ENCODE measurements at regions not wholly inside any gene's neighbourhood (a gene's known extent, or its start where the extent isn't known, plus 50 kb on each side); places are given as distances from the start of the nearest gene placed in this dataset.

DNA sequence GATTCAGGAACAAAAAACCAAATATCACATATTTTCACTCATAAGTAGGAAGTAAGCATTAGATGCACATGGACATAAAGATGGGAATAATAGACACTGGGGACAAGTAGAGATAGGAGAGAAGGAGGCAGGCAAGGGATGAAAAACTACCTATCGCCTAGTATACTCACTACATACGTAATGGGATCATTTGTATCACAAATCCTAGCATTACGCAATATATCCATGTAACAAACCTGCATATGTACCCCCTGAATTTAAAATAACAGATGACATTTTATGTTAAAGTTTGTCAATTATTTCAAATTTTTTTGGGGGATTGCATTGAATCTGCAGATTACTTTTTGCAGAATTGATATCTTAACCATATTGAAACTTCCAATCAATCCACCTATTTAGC, 660.5 kb upstream of the MAN1A1 start:
- no peaks in the 10 kb centered on the region; a peak in 1 of 5 replicates for H3K4me1 ChIP-seq (replicated peaks in 1 of 2; ENCODE audit: control insufficient read depth in 2 of 2, insufficient read depth in 2 of 2, low read length in 2 of 2)
- no peaks in the 10 kb centered on the region for H3K9me3 ChIP-seq (replicated peaks; ENCODE audit: control insufficient read depth, insufficient read depth, low read depth, low read length)
- H3K79me2 ChIP-seq (ENCODE audit: control insufficient read depth, insufficient read depth, low read length): no peaks in the 10 kb centered on the region
- H2AFZ ChIP-seq (ENCODE audit: low read depth, low read length): no peak overlapping the region
- no peak overlapping the region for H3K4me2 ChIP-seq (ENCODE audit: insufficient read depth, low read length)
- H3K27ac ChIP-seq (ENCODE audit: extremely low read depth, low read depth, low read length): no peak overlapping the region
- intact Hi-C loops (cut with micrococcal nuclease): no loop called here
- no TSS peak for BruUV-seq (replicated peaks)
- CTCF ChIA-PET (ENCODE audit: low intra/inter-chr PET ratio): interaction anchor here (0.6 kb wide), 1 partner anchor 229 kb away, joined by 7 read pairs; no protein-coding TSS in a partner anchor
- WGBS (ENCODE audit: insufficient coverage, low coverage, missing lambda C conversion rate): 12% methylated on average over 3 of the region's 3 CpGs
- no peak overlapping the region for H3K4me3 ChIP-seq
- TF ChIP-seq CBFA2T3 (IDR thresholded peaks at IDR 0.05) (no peak), ZC3H4 (CRISPR knock-in tag; IDR thresholded peaks at IDR 0.05; ENCODE audit: borderline replicate concordance) (no peak), PYGO2 (tag; IDR thresholded peaks at IDR 0.05) (no peak), ATF6 (CRISPR knock-in tag; IDR thresholded peaks at IDR 0.05) (no peak), NR2F6 (CRISPR knock-in tag; IDR thresholded peaks at IDR 0.05) (no peak), EGR1 (conservative IDR thresholded peaks at IDR 0.05) (no peak), ZNF639 (CRISPR knock-in tag; conservative IDR thresholded peaks at IDR 0.05 in 1 of 2, IDR thresholded peaks at IDR 0.05 in 1 of 2) (no peak), PPARD (CRISPR knock-in tag; IDR thresholded peaks at IDR 0.05) (no peak), THRA (IDR thresholded peaks at IDR 0.05) (no peak), ELF1 (tag; IDR thresholded peaks at IDR 0.05) (no peak), HEY1 (CRISPR knock-in tag; IDR thresholded peaks at IDR 0.05; ENCODE audit: borderline replicate concordance) (no peak), IRF2 (CRISPR knock-in tag; IDR thresholded peaks at IDR 0.05) (no peak), KLF16 (IDR thresholded peaks at IDR 0.05) (no peak), TSC22D4 (tag; IDR thresholded peaks at IDR 0.05) (no peak), PCBP1 (IDR thresholded peaks at IDR 0.05; ENCODE audit: low read depth, low read length, poor library complexity, severe bottlenecking) (no peak), BHLHE40 (IDR thresholded peaks at IDR 0.05; ENCODE audit: low read length) (no peak), NCOA1 (IDR thresholded peaks at IDR 0.05; ENCODE audit: low read depth) (no peak), NFRKB (IDR thresholded peaks at IDR 0.05; ENCODE audit: low read depth) (no peak)
- no peaks in the 10 kb centered on the region for H3K9me1 ChIP-seq (ENCODE audit: control insufficient read depth, insufficient read depth, low read length)
- no peak for ATAC-seq
- in situ Hi-C loops (cut with MboI): no loop called here
- no peak for FAIRE-seq
- H3K9ac ChIP-seq (ENCODE audit: insufficient read depth in 1 of 2, low read depth in 2 of 2, low read length in 2 of 2): no peak overlapping the region
- POLR2A ChIA-PET: no interaction called here
- no peaks in the 10 kb centered on the region for H3K27me3 ChIP-seq (ENCODE audit: control insufficient read depth in 2 of 2, insufficient read depth in 2 of 2, low read length in 2 of 2)
- no peaks in the 10 kb centered on the region for H3K36me3 ChIP-seq (ENCODE audit: control insufficient read depth, insufficient read depth, low read length)
- no peak for DNase-seq (ENCODE audit: extremely low read depth in 1 of 4, low spot score in 3 of 4)
- no peaks in the 10 kb centered on the region for H4K20me1 ChIP-seq (replicated peaks; ENCODE audit: control insufficient read depth, insufficient read depth, low read length)
